Vagina (tissue), 2 donors: ENCODE measurements at regions not wholly inside any gene's neighbourhood (a gene's known extent, or its start where the extent isn't known, plus 50 kb on each side); places are given as distances from the start of the nearest gene placed in this dataset.

Source experiments
- DNase-seq, 2 donors: peaks; one replicate each; pipeline ENCODE4 v3.0.0-alpha.2; 2017; ENCODE audit errors: extremely low spot score in 2 of 2
- H3K27ac ChIP-seq: fragments of 200-600 bp; sonication (generic); one replicate; pipeline ENCODE4 v1.5.1; 2019
- H3K27me3 ChIP-seq: fragments of 200-600 bp; sonication (generic); one replicate; pipeline ENCODE4 v1.5.1; 2019
- H3K36me3 ChIP-seq, 2 donors: fragments of 200-600 bp; sonication (generic); one replicate each; pipeline ENCODE4 v1.5.1; 2017 to 2019
- H3K4me1 ChIP-seq: fragments of 200-600 bp; sonication (generic); one replicate; pipeline ENCODE4 v1.5.1; 2019
- H3K4me3 ChIP-seq, 2 donors: fragments of 200-600 bp; sonication (generic); 1 replicate in 1 of 2; 2 replicates in 1 of 2; pipeline ENCODE4 v1.5.1; 2016 to 2019
- H3K9me3 ChIP-seq: fragments of 200-600 bp; sonication (generic); one replicate; pipeline ENCODE4 v1.5.1; 2019
- CTCF ChIP-seq, 3 experiments: fragments of 450-650 bp in 2 of 3; fragments of 200-600 bp in 1 of 3; sonication (generic) in 1 of 3; IDR thresholded peaks; one replicate each; pipeline ENCODE4 v1.5.1; 2017 to 2019; ENCODE audit warnings: antibody characterized with exemption in 3 of 3, mild to moderate bottlenecking in 2 of 3, moderate library complexity in 2 of 3
- POLR2A ChIP-seq, 2 donors: fragments of 450-650 bp; IDR thresholded peaks; one replicate each; pipeline ENCODE4 v1.6.1; 2017; ENCODE audit warnings: antibody characterized with exemption in 2 of 2, mild to moderate bottlenecking in 2 of 2, moderate library complexity in 2 of 2
- POLR2AphosphoS5 ChIP-seq, 2 donors: sonication (generic); formaldehyde crosslinking; IDR thresholded peaks; one replicate each; pipeline ENCODE4 v1.9.0; 2017; ENCODE audit warnings: antibody characterized with exemption in 2 of 2, mild to moderate bottlenecking in 2 of 2, low read depth in 1 of 2; ENCODE audit not compliant: insufficient read depth in 1 of 2
- intact Hi-C: fragments of 100-400 bp; cut with DNase I; formaldehyde crosslinking; loops from one replicate; pipeline ENCODE4 v1.15.1; 2023

GRCh38 chr12:62133440-62133839 lies 126.8 kb upstream of the USP15 start:
- no peaks in the 10 kb centered on the region for H3K9me3 ChIP-seq
- TF ChIP-seq POLR2A (IDR thresholded peaks at IDR 0.05) (no peak), POLR2AphosphoS5 (IDR thresholded peaks at IDR 0.05; ENCODE audit: insufficient read depth in 1 of 2, low read depth in 1 of 2) (no peak), CTCF (IDR thresholded peaks at IDR 0.05) (no peak)
- no peak for DNase-seq
- no peaks in the 10 kb centered on the region for H3K36me3 ChIP-seq
- no peak overlapping the region for H3K4me3 ChIP-seq
- intact Hi-C loops = no loop called here
- H3K4me1 ChIP-seq = no peaks in the 10 kb centered on the region
- H3K27ac ChIP-seq = no peak overlapping the region
- no peaks in the 10 kb centered on the region for H3K27me3 ChIP-seq

- no peaks in the 10 kb centered on the region for H3K9me3 ChIP-seq
- H3K27me3 ChIP-seq = no peaks in the 10 kb centered on the region
- H3K27ac ChIP-seq = no peak overlapping the region
- TF ChIP-seq CTCF (IDR thresholded peaks at IDR 0.05) = no peak
- TF ChIP-seq POLR2AphosphoS5 (IDR thresholded peaks at IDR 0.05; ENCODE audit: insufficient read depth in 1 of 2, low read depth in 1 of 2) = no peak
- no peak for TF ChIP-seq POLR2A (IDR thresholded peaks at IDR 0.05)
- no peak overlapping the region for H3K4me3 ChIP-seq
- no peak for DNase-seq
- no peaks in the 10 kb centered on the region for H3K4me1 ChIP-seq
- no peaks in the 10 kb centered on the region for H3K36me3 ChIP-seq
- intact Hi-C loops = no loop called here
Measured at GRCh38 chr12:62135553-62136200, 124.5 kb upstream of the USP15 start.

- Histone ChIP-seq H3K27me3 (no peaks in the 10 kb centered on the region), H3K36me3 (no peaks in the 10 kb centered on the region), H3K4me1 (no peaks in the 10 kb centered on the region), H3K9me3 (no peaks in the 10 kb centered on the region), H3K4me3 (no peak overlapping the region), H3K27ac (no peak overlapping the region)
- no peak for DNase-seq
- TF ChIP-seq CTCF (IDR thresholded peaks at IDR 0.05) (no peak), POLR2A (IDR thresholded peaks at IDR 0.05) (no peak), POLR2AphosphoS5 (IDR thresholded peaks at IDR 0.05; ENCODE audit: insufficient read depth in 1 of 2, low read depth in 1 of 2) (no peak)
- intact Hi-C loops = no loop called here
Measured at GRCh38 chr12:62136496-62136895, 123.7 kb upstream of the USP15 start.

- no peak for DNase-seq
- TF ChIP-seq POLR2AphosphoS5 (IDR thresholded peaks at IDR 0.05; ENCODE audit: insufficient read depth in 1 of 2, low read depth in 1 of 2) (no peak), POLR2A (IDR thresholded peaks at IDR 0.05) (no peak), CTCF (IDR thresholded peaks at IDR 0.05) (no peak)
- H3K36me3 ChIP-seq = no peaks in the 10 kb centered on the region
- no peak overlapping the region for H3K4me3 ChIP-seq
- H3K27ac ChIP-seq = no peak overlapping the region
- intact Hi-C loops = no loop called here
- no peaks in the 10 kb centered on the region for H3K9me3 ChIP-seq
- no peaks in the 10 kb centered on the region for H3K4me1 ChIP-seq
- H3K27me3 ChIP-seq = no peaks in the 10 kb centered on the region
Measured at GRCh38 chr12:62138527-62138926, 121.7 kb upstream of the USP15 start.

GRCh38 chr12:62146318-62146717 lies 113.9 kb upstream of the USP15 start:
- H3K27me3 ChIP-seq = no peaks in the 10 kb centered on the region
- TF ChIP-seq CTCF (IDR thresholded peaks at IDR 0.05) (no peak), POLR2AphosphoS5 (IDR thresholded peaks at IDR 0.05; ENCODE audit: insufficient read depth in 1 of 2, low read depth in 1 of 2) (no peak), POLR2A (IDR thresholded peaks at IDR 0.05) (no peak)
- H3K9me3 ChIP-seq = no peaks in the 10 kb centered on the region
- no peak overlapping the region for H3K27ac ChIP-seq
- intact Hi-C loops = no loop called here
- DNase-seq = no peak
- H3K36me3 ChIP-seq = no peaks in the 10 kb centered on the region
- no peak overlapping the region for H3K4me3 ChIP-seq
- H3K4me1 ChIP-seq = no peaks in the 10 kb centered on the region
